Ishikawa (cell line): ENCODE measurements at regions not wholly inside any gene's neighbourhood (a gene's known extent, or its start where the extent isn't known, plus 50 kb on each side); places are given as distances from the start of the nearest gene placed in this dataset.

Experiments used
- CREB1 ChIP-seq: IDR thresholded peaks from 2 replicates; pipeline ENCODE4 v1.6.1; 2012; ENCODE audit warnings: low read depth
- EGR1 ChIP-seq: IDR thresholded peaks from 2 replicates; pipeline ENCODE4 v1.6.1; 2012
- EP300 ChIP-seq: IDR thresholded peaks from 2 replicates; pipeline ENCODE4 v1.6.1; 2012; ENCODE audit warnings: borderline replicate concordance
- FOXM1 ChIP-seq: IDR thresholded peaks from 2 replicates; pipeline ENCODE4 v1.6.1; 2012; ENCODE audit warnings: low read depth, borderline replicate concordance
- NFIC ChIP-seq: IDR thresholded peaks from 2 replicates; pipeline ENCODE4 v1.6.1; 2012
- TAF1 ChIP-seq: IDR thresholded peaks from 2 replicates; pipeline ENCODE4 v1.6.1; 2012; ENCODE audit warnings: low read depth, mild to moderate bottlenecking
- TCF12 ChIP-seq: IDR thresholded peaks from 2 replicates; pipeline ENCODE4 v1.6.1; 2012; ENCODE audit warnings: low read depth
- TEAD4 ChIP-seq: IDR thresholded peaks from 2 replicates; pipeline ENCODE4 v1.6.1; 2012
- YY1 ChIP-seq: IDR thresholded peaks from 2 replicates; pipeline ENCODE4 v1.6.1; 2012; ENCODE audit warnings: low read depth
- ZBTB7A ChIP-seq: IDR thresholded peaks from 2 replicates; pipeline ENCODE4 v1.6.1; 2012; ENCODE audit warnings: low read depth
- TF ChIP-seq, protein P1 (sequence below): IDR thresholded peaks from 2 replicates; pipeline ENCODE4 v1.6.1; 2012
- TF ChIP-seq, protein P2 (sequence below): IDR thresholded peaks from 2 replicates; pipeline ENCODE4 v1.6.1; 2012; ENCODE audit warnings: low read depth, mild to moderate bottlenecking
- TF ChIP-seq, protein P3 (sequence below): IDR thresholded peaks from 2 replicates; pipeline ENCODE4 v1.6.1; 2012

DNA sequence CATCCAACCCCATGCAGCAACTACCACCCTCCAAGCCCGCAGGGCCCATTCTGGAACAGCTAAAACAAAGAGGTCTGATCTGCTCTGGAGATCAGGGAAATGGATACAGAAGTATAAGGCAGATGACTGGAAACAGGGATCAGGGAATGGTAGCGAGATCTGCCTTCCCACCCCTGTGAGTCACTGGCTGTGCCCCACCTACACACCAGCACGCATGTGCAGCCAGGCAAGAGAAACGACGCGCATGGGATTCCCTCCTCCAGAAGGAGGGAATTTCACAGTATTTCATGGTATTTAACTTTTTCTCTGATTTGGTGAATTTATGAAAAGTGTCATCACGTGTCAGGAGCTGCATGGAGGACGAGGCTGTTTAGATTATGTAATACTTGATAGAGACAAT lies 116.7 kb downstream of the ARRDC4 start:
- TF ChIP-seq YY1 (no peak), TAF1 (no peak), EP300 (no peak), TCF12 (no peak), EGR1 (no peak), ZBTB7A (no peak), TEAD4 (no peak), NFIC (no peak), FOXM1 (no peak), CREB1 (no peak)
- TF ChIP-seq, protein P1, sequence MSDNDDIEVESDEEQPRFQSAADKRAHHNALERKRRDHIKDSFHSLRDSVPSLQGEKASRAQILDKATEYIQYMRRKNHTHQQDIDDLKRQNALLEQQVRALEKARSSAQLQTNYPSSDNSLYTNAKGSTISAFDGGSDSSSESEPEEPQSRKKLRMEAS: no peak
- TF ChIP-seq, protein P2, sequence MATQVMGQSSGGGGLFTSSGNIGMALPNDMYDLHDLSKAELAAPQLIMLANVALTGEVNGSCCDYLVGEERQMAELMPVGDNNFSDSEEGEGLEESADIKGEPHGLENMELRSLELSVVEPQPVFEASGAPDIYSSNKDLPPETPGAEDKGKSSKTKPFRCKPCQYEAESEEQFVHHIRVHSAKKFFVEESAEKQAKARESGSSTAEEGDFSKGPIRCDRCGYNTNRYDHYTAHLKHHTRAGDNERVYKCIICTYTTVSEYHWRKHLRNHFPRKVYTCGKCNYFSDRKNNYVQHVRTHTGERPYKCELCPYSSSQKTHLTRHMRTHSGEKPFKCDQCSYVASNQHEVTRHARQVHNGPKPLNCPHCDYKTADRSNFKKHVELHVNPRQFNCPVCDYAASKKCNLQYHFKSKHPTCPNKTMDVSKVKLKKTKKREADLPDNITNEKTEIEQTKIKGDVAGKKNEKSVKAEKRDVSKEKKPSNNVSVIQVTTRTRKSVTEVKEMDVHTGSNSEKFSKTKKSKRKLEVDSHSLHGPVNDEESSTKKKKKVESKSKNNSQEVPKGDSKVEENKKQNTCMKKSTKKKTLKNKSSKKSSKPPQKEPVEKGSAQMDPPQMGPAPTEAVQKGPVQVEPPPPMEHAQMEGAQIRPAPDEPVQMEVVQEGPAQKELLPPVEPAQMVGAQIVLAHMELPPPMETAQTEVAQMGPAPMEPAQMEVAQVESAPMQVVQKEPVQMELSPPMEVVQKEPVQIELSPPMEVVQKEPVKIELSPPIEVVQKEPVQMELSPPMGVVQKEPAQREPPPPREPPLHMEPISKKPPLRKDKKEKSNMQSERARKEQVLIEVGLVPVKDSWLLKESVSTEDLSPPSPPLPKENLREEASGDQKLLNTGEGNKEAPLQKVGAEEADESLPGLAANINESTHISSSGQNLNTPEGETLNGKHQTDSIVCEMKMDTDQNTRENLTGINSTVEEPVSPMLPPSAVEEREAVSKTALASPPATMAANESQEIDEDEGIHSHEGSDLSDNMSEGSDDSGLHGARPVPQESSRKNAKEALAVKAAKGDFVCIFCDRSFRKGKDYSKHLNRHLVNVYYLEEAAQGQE: no peak
- TF ChIP-seq, protein P3, sequence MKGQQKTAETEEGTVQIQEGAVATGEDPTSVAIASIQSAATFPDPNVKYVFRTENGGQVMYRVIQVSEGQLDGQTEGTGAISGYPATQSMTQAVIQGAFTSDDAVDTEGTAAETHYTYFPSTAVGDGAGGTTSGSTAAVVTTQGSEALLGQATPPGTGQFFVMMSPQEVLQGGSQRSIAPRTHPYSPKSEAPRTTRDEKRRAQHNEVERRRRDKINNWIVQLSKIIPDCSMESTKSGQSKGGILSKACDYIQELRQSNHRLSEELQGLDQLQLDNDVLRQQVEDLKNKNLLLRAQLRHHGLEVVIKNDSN: no peak
